NB4 (cell line): ENCODE measurements at regions not wholly inside any gene's neighbourhood (a gene's known extent, or its start where the extent isn't known, plus 50 kb on each side); places are given as distances from the start of the nearest gene placed in this dataset.

Experiments
- POLR2A ChIP-seq: IDR thresholded peaks from 2 replicates; pipeline ENCODE4 v1.6.1; 2011; ENCODE audit warnings: mild to moderate bottlenecking; ENCODE audit not compliant: insufficient read length; ENCODE audit errors: extremely low read depth
- TF ChIP-seq, protein P1 (sequence below): IDR thresholded peaks from one replicate; pipeline ENCODE4 v1.5.1; 2012; ENCODE audit warnings: low read depth, low read length
- TF ChIP-seq, protein P2 (sequence below): IDR thresholded peaks from 2 replicates; pipeline ENCODE4 v1.6.1; 2011; ENCODE audit warnings: low read depth, low read length

DNA sequence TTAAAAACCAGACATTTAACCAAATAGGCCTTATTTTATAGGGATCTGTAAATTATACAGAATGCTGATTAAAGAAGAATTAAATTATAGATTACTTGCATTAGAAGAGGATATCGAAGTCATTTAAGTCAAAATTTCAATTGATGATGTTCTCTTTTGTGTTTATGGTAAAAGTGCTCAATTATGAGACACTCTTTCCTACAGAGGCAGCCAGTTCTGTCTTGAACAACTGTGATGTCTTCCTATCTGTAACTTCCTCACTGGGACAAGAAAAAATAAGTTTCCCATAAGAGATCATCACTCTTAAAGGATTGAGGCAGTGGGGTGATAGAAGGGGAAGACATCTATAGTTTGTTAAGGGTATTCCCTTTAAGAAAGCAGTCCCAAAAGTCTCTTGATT is 613.5 kb downstream of the INSC start:
- TF ChIP-seq, protein P1, sequence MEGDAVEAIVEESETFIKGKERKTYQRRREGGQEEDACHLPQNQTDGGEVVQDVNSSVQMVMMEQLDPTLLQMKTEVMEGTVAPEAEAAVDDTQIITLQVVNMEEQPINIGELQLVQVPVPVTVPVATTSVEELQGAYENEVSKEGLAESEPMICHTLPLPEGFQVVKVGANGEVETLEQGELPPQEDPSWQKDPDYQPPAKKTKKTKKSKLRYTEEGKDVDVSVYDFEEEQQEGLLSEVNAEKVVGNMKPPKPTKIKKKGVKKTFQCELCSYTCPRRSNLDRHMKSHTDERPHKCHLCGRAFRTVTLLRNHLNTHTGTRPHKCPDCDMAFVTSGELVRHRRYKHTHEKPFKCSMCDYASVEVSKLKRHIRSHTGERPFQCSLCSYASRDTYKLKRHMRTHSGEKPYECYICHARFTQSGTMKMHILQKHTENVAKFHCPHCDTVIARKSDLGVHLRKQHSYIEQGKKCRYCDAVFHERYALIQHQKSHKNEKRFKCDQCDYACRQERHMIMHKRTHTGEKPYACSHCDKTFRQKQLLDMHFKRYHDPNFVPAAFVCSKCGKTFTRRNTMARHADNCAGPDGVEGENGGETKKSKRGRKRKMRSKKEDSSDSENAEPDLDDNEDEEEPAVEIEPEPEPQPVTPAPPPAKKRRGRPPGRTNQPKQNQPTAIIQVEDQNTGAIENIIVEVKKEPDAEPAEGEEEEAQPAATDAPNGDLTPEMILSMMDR: no peak
- no peak for TF ChIP-seq POLR2A
- TF ChIP-seq, protein P2, sequence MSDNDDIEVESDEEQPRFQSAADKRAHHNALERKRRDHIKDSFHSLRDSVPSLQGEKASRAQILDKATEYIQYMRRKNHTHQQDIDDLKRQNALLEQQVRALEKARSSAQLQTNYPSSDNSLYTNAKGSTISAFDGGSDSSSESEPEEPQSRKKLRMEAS: no peak
